ENCODE measurements at regions not wholly inside any gene's neighbourhood (a gene's known extent, or its start where the extent isn't known, plus 50 kb on each side); places are given as distances from the start of the nearest gene placed in this dataset.

DNA sequence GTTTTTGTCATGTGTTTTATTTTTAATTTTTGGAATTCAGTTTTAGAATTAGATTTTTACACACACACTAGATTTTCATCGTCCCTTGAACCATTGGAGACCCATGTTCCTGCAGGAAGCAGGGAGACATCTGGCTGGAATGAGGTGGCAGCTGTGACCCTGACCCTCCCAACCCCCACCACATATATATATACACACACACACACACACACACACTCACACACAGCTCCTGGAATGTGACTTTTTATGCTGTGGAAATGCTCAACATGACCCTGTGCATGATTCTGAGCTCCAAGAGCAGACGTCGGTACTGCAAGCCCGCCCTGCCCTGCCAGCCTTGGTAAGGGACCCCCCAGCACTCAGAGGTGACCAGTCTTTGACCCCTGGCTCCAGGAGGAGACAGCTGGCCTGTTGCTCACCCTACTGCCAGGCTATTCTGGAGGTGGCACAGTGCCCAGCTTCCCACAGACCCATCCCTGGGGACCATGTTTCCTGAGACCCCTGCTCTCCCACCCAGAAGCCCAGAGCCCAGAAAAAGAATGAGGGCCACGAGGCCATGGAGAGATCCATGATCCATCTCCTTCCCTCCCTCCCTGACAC, 103.2 kb upstream of the VSTM2B start:
- Histone ChIP-seq H4K20me1 (ENCODE audit: insufficient read depth, low read length) (no peaks in the 10 kb centered on the region), H3K9me3 (replicated peaks in 1 of 2; ENCODE audit: control insufficient read depth in 1 of 2, insufficient read depth in 1 of 2, low read length in 2 of 2) (no peaks in the 10 kb centered on the region), H3K36me3 (replicated peaks in 1 of 2; ENCODE audit: control insufficient read depth in 1 of 2, insufficient read depth in 2 of 2, low read length in 2 of 2) (no peaks in the 10 kb centered on the region), H3K27ac (ENCODE audit: low read depth in 1 of 2, low read length in 2 of 2) (no peak overlapping the region), H3K79me2 (ENCODE audit: insufficient read depth, low read length) (no peaks in the 10 kb centered on the region), H3K4me2 (replicated peaks; ENCODE audit: extremely low read depth, low read length, poor library complexity, severe bottlenecking) (no peak overlapping the region), H3K4me1 (ENCODE audit: control insufficient read depth in 1 of 2, insufficient read depth in 2 of 2, low read length in 2 of 2) (no peaks in the 10 kb centered on the region), H2AFZ (ENCODE audit: insufficient read depth, low read depth, low read length, poor library complexity, severe bottlenecking) (no peak overlapping the region), H3K9ac (ENCODE audit: insufficient read depth, low read length, poor library complexity, severe bottlenecking) (no peak overlapping the region), H3K4me3 (replicated peaks in 1 of 3; ENCODE audit: low read depth in 2 of 3, low read length in 3 of 3) (no peak overlapping the region), H3K27me3 (ENCODE audit: control insufficient read depth in 2 of 2, insufficient read depth in 2 of 2, low read length in 2 of 2) (no peaks in the 10 kb centered on the region)
- Mint-ChIP-seq H3K9me3 (peaks cover 0 to 5% (median 2%) of the 10 kb centered on the region in 7 donors), H3K4me1 (no peaks in the 10 kb centered on the region), H3K27me3 (ENCODE audit: low read depth in 3 of 3) (peaks cover 2 to 5% (median 2%) of the 10 kb centered on the region in 3 donors), H3K36me3 (no peaks in the 10 kb centered on the region), H3K27ac (no peak overlapping the region), H3K4me3 (no peak overlapping the region)
- intact Hi-C loops (cut with micrococcal nuclease), result no loop called here
- TF ChIP-seq CTCF (IDR thresholded peaks at IDR 0.05), result no peak
- no peak for DNase-seq
- WGBS (ENCODE audit: insufficient coverage), result 77% methylated on average over 4 of the region's 5 CpGs

GRCh38 chr19:29428071-29428470, 97.7 kb upstream of the VSTM2B start:
- H3K9ac ChIP-seq (ENCODE audit: insufficient read depth, low read length, poor library complexity, severe bottlenecking), result no peak overlapping the region
- no peak overlapping the region for H3K4me2 ChIP-seq (replicated peaks; ENCODE audit: extremely low read depth, low read length, poor library complexity, severe bottlenecking)
- no peaks in the 10 kb centered on the region for H4K20me1 ChIP-seq (ENCODE audit: insufficient read depth, low read length)
- no peaks in the 10 kb centered on the region for H3K9me3 ChIP-seq (replicated peaks in 1 of 2; ENCODE audit: control insufficient read depth in 1 of 2, insufficient read depth in 1 of 2, low read length in 2 of 2)
- H3K79me2 ChIP-seq (ENCODE audit: insufficient read depth, low read length), result no peaks in the 10 kb centered on the region
- no peak for TF ChIP-seq CTCF (IDR thresholded peaks at IDR 0.05)
- H2AFZ ChIP-seq (ENCODE audit: insufficient read depth, low read depth, low read length, poor library complexity, severe bottlenecking), result no peak overlapping the region
- H3K27ac ChIP-seq (ENCODE audit: low read depth in 1 of 2, low read length in 2 of 2), result no peak overlapping the region
- H3K27ac Mint-ChIP-seq, result no peak overlapping the region
- H3K27me3 ChIP-seq (ENCODE audit: control insufficient read depth in 2 of 2, insufficient read depth in 2 of 2, low read length in 2 of 2), result no peaks in the 10 kb centered on the region
- no peaks in the 10 kb centered on the region for H3K4me1 Mint-ChIP-seq
- DNase-seq, result no peak
- no peaks in the 10 kb centered on the region for H3K36me3 ChIP-seq (replicated peaks in 1 of 2; ENCODE audit: control insufficient read depth in 1 of 2, insufficient read depth in 2 of 2, low read length in 2 of 2)
- no peak overlapping the region for H3K4me3 Mint-ChIP-seq
- intact Hi-C loops (cut with micrococcal nuclease), result no loop called here
- 76% methylated on average over 4 of the region's 7 CpGs for WGBS (ENCODE audit: insufficient coverage)
- no peaks in the 10 kb centered on the region for H3K36me3 Mint-ChIP-seq
- H3K4me3 ChIP-seq (replicated peaks in 1 of 3; ENCODE audit: low read depth in 2 of 3, low read length in 3 of 3), result no peak overlapping the region
- H3K4me1 ChIP-seq (ENCODE audit: control insufficient read depth in 1 of 2, insufficient read depth in 2 of 2, low read length in 2 of 2), result no peaks in the 10 kb centered on the region
- H3K9me3 Mint-ChIP-seq, result peaks cover 0 to 5% (median 2%) of the 10 kb centered on the region in 7 donors
- peaks cover 0 to 5% (median 2%) of the 10 kb centered on the region in 3 donors for H3K27me3 Mint-ChIP-seq (ENCODE audit: low read depth in 3 of 3)

Measured in CD14-positive monocyte (primary cell).